HEK293 (cell line): ENCODE measurements at regions not wholly inside any gene's neighbourhood (a gene's known extent, or its start where the extent isn't known, plus 50 kb on each side); places are given as distances from the start of the nearest gene placed in this dataset.

Source experiments
- CTCF ChIA-PET: fragments of 350-600 bp; formaldehyde crosslinking; extraction: SDS; loops from one replicate; lab custom pipeline; 2021; ENCODE audit warnings: antibody characterized with exemption; lab: Yijun Ruan, JAX
- POLR2A ChIA-PET: fragments of 300-600 bp; formaldehyde crosslinking; extraction: SDS; loops from one replicate; lab custom pipeline; 2020; ENCODE audit warnings: antibody characterized with exemption, inconsistent platforms; lab: Yijun Ruan, JAX
- H3K27ac ChIP-seq: fragments of 200-500 bp; sonication (Bioruptor generic); 2 replicates; pipeline ENCODE4 v1.5.1; 2014; ENCODE audit warnings: low read depth, low read length, control low read depth, inconsistent platforms; ENCODE audit errors: extremely low read depth
- H3K36me3 ChIP-seq, 2 experiments: fragments of 200-500 bp in 1 of 2; sonication (Bioruptor generic) in 1 of 2; 1 replicate in 1 of 2; 2 replicates in 1 of 2; pipeline ENCODE4 v1.5.1; 2014 to 2017; ENCODE audit warnings: inconsistent platforms in 2 of 2, low read length in 2 of 2; ENCODE audit not compliant: control insufficient read depth in 2 of 2, insufficient read depth in 1 of 2
- H3K4me1 ChIP-seq: fragments of 200-500 bp; sonication (Bioruptor generic); 2 replicates; pipeline ENCODE4 v1.5.1; 2014; ENCODE audit warnings: mild to moderate bottlenecking, low read length, inconsistent platforms; ENCODE audit not compliant: control insufficient read depth, insufficient read depth
- H3K4me3 ChIP-seq: 2 replicates; pipeline ENCODE4 v1.5.1; 2011; ENCODE audit warnings: low read depth, mild to moderate bottlenecking, control low read depth, low read length, moderate library complexity
- H3K9me3 ChIP-seq: fragments of 200-500 bp; sonication (Bioruptor generic); 2 replicates; pipeline ENCODE4 v1.5.1; 2014; ENCODE audit warnings: low read depth, low read length, inconsistent platforms; ENCODE audit not compliant: control insufficient read depth, insufficient read depth
- PRDM2 ChIP-seq: fragments of 450-650 bp; formaldehyde crosslinking; IDR thresholded peaks from 2 replicates; pipeline ENCODE4 v1.5.1; 2016; ENCODE audit warnings: missing biosample characterization, missing genetic modification characterization, borderline replicate concordance
- SETDB1 ChIP-seq: IDR thresholded peaks from one replicate; pipeline ENCODE4 v1.6.1; 2017; ENCODE audit warnings: mild to moderate bottlenecking, low read length, moderate library complexity, mixed read lengths; ENCODE audit not compliant: insufficient read length
- TRIM28 ChIP-seq: IDR thresholded peaks from 2 replicates; pipeline ENCODE4 v1.6.1; 2011; ENCODE audit warnings: low read length, control low read depth, borderline replicate concordance
- ZBTB17 ChIP-seq: fragments of 450-650 bp; formaldehyde crosslinking; IDR thresholded peaks from 2 replicates; pipeline ENCODE4 v1.5.1; 2016; ENCODE audit warnings: missing biosample characterization, missing genetic modification characterization
- ZNF354C ChIP-seq: fragments of 450-650 bp; formaldehyde crosslinking; IDR thresholded peaks from 2 replicates; pipeline ENCODE4 v1.5.1; 2016; ENCODE audit warnings: missing biosample characterization, missing genetic modification characterization, low read depth, borderline replicate concordance
- ZNF510 ChIP-seq: fragments of 450-650 bp; formaldehyde crosslinking; IDR thresholded peaks from 2 replicates; pipeline ENCODE4 v1.5.1; 2018; ENCODE audit warnings: mild to moderate bottlenecking, missing genetic modification characterization, missing biosample characterization; ENCODE audit not compliant: insufficient replicate concordance
- ZNF558 ChIP-seq: fragments of 450-650 bp; formaldehyde crosslinking; IDR thresholded peaks from 2 replicates; pipeline ENCODE4 v1.5.1; 2016; ENCODE audit warnings: missing biosample characterization, missing genetic modification characterization
- ZSCAN16 ChIP-seq: fragments of 450-650 bp; formaldehyde crosslinking; IDR thresholded peaks from 2 replicates; pipeline ENCODE4 v1.5.1; 2016; ENCODE audit warnings: missing biosample characterization, missing genetic modification characterization
- TF ChIP-seq, protein P1 (sequence below): fragments of 450-650 bp; formaldehyde crosslinking; IDR thresholded peaks from 2 replicates; pipeline ENCODE4 v1.5.1; 2016; ENCODE audit warnings: missing biosample characterization, missing genetic modification characterization
- TF ChIP-seq, protein P2 (sequence below): fragments of 450-650 bp; formaldehyde crosslinking; IDR thresholded peaks from 2 replicates; pipeline ENCODE4 v1.5.1; 2016; ENCODE audit warnings: missing biosample characterization, missing genetic modification characterization

DNA sequence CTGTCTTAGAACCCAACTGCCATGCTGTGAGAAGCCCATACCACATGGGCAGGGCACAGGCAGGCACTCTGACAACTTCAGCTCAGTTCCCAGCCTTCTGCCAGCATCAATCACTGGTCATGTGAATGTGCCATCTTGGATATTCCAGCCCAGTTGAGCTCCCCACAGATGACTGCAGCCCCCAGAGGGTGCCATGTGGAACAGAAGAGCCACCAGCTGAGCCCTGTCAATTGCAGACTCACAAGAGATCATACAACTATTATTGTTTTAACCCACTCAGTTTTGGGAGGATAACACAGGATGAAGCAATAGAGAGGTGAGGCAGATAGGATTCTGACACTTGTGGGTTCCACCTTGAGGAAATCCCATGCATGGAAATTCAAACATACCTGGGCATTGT lies 78.4 kb upstream of the ZBTB40 start:
- POLR2A ChIA-PET, result no interaction called here
- Histone ChIP-seq H3K9me3 (no peaks in the 10 kb centered on the region), H3K4me3 (no peak overlapping the region)
- TF ChIP-seq ZBTB17, result no peak
- no peak for TF ChIP-seq ZSCAN16 (tag by site-specific recombination)
- peak; percentile 65 for TF ChIP-seq SETDB1
- peak; percentile 33; the same call in 1 of the 2 replicates for TF ChIP-seq TRIM28
- TF ChIP-seq, all 188 proteins: peak for 2
- no peaks in the 10 kb centered on the region for H3K4me1 ChIP-seq
- H3K27ac ChIP-seq, result no peak overlapping the region
- no peaks in the 10 kb centered on the region for H3K36me3 ChIP-seq
- CTCF ChIA-PET, result interaction anchor here (0.8 kb wide), 1 partner anchor 221 kb away, joined by 3 read pairs; no protein-coding TSS in a partner anchor

DNA sequence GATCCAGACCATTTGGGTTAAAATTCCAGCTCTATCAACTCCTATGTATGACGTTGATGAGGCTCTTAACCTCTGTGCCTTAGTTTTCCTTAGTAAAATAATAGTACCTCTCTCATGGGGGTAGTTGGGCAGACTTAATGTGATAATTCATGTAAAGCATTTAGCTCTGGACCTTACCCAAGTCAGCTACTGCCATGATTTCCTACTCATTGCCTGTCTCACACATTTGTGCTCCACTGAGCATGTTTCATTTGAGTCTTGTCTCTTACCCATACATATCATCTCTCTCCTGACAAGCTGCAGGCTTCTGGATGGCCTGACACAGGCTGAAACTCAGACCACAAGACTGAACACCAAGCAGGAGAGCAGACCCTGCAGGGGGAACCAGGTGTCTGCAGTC lies 77.7 kb upstream of the ZBTB40 start:
- Histone ChIP-seq H3K4me1 (no peaks in the 10 kb centered on the region), H3K27ac (no peak overlapping the region), H3K4me3 (no peak overlapping the region), H3K36me3 (no peaks in the 10 kb centered on the region), H3K9me3 (no peaks in the 10 kb centered on the region)
- CTCF ChIA-PET, result interaction anchor here (0.7 kb wide), 1 partner anchor 22 kb away, joined by 3 read pairs; no protein-coding TSS in a partner anchor
- POLR2A ChIA-PET, result no interaction called here
- TF ChIP-seq, protein P1, sequence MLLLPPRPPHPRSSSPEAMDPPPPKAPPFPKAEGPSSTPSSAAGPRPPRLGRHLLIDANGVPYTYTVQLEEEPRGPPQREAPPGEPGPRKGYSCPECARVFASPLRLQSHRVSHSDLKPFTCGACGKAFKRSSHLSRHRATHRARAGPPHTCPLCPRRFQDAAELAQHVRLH (tag by site-specific recombination), result no peak

- H3K27ac ChIP-seq, result no peak overlapping the region
- CTCF ChIA-PET, result interaction anchor here (0.6 kb wide), 1 partner anchor 1882 kb away, joined by 3 read pairs; no protein-coding TSS in a partner anchor
These were observed 76.0 kb upstream of the ZBTB40 start for GRCh38 chr1:22375601-22376000.

More at GRCh38 chr1:22375601-22376000, 76.0 kb upstream of the ZBTB40 start:
- TF ChIP-seq, protein P2, sequence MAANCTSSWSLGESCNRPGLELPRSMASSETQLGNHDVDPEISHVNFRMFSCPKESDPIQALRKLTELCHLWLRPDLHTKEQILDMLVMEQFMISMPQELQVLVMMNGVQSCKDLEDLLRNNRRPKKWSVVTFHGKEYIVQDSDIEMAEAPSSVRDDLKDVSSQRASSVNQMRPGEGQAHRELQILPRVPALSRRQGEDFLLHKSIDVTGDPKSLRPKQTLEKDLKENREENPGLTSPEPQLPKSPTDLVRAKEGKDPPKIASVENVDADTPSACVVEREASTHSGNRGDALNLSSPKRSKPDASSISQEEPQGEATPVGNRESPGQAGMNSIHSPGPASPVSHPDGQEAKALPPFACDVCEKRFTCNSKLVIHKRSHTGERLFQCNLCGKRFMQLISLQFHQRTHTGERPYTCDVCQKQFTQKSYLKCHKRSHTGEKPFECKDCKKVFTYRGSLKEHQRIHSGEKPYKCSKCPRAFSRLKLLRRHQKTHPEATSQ (tag by site-specific recombination), result no peak
- no peak for TF ChIP-seq ZNF558 (tag by site-specific recombination)
- TF ChIP-seq PRDM2, result no peak
- TF ChIP-seq ZNF510 (tag by site-specific recombination), result no peak
- TF ChIP-seq ZNF354C (tag by site-specific recombination), result no peak
- Histone ChIP-seq H3K36me3 (no peaks in the 10 kb centered on the region), H3K4me3 (no peak overlapping the region), H3K9me3 (no peaks in the 10 kb centered on the region), H3K4me1 (no peaks in the 10 kb centered on the region)
- POLR2A ChIA-PET, result no interaction called here
